ENCODE measurements at regions not wholly inside any gene's neighbourhood (a gene's known extent, or its start where the extent isn't known, plus 50 kb on each side); places are given as distances from the start of the nearest gene placed in this dataset.

GRCh38 chr13:58119351-58119750 lies 487.8 kb downstream of the PCDH17 start:
- no peak for TF ChIP-seq CTCF (IDR thresholded peaks at IDR 0.05; ENCODE audit: poor library complexity)
- TF ChIP-seq EZH2 (IDR thresholded peaks at IDR 0.05; ENCODE audit: borderline replicate concordance), result no peak

Measured in hepatocyte (in vitro differentiated cells).